MM.1S (cell line): ENCODE measurements at regions not wholly inside any gene's neighbourhood (a gene's known extent, or its start where the extent isn't known, plus 50 kb on each side); places are given as distances from the start of the nearest gene placed in this dataset.

Experiments
- CTCF ChIP-seq: fragments of 300-600 bp; sonication (generic); IDR thresholded peaks from 2 replicates; pipeline ENCODE4 v1.5.1; 2016; ENCODE audit warnings: antibody characterized with exemption, low read length, mixed read lengths
- EZH2 ChIP-seq: fragments of 300-600 bp; sonication (generic); optimal IDR thresholded peaks from 2 replicates; pipeline ENCODE3; 2017; ENCODE audit warnings: low read depth, mild to moderate bottlenecking, antibody characterized with exemption, low read length, mixed read lengths
- EZH2phosphoT487 ChIP-seq: fragments of 300-600 bp; sonication (generic); IDR thresholded peaks from 2 replicates; pipeline ENCODE4 v1.6.1; 2018; ENCODE audit warnings: antibody characterized with exemption, low read length

- TF ChIP-seq CTCF (no peak), EZH2 (no peak), EZH2phosphoT487 (no peak)
These were observed 216.2 kb downstream of the HS3ST3A1 start for GRCh38 chr17:13385481-13385911.
